OCI-LY3 (cell line): ENCODE measurements at regions not wholly inside any gene's neighbourhood (a gene's known extent, or its start where the extent isn't known, plus 50 kb on each side); places are given as distances from the start of the nearest gene placed in this dataset.

ENCODE experiments used
- H2AFZ ChIP-seq: fragments of 200-600, 300-600 bp; shearing (Covaris generic); 2 replicates; pipeline ENCODE4 v1.6.0; 2014; ENCODE audit warnings: antibody characterized with exemption, low read depth, low read length
- H3K27ac ChIP-seq: fragments of 200-600, 300-600 bp; sonication (generic); 2 replicates; pipeline ENCODE4 v1.5.1; 2014; ENCODE audit warnings: mild to moderate bottlenecking, low read length, moderate library complexity, mixed read lengths
- H3K27me3 ChIP-seq: fragments of 200-600, 300-600 bp; sonication (generic); 2 replicates; pipeline ENCODE4 v1.6.1; 2014; ENCODE audit warnings: low read depth, low read length, mixed read lengths
- H3K36me3 ChIP-seq: fragments of 200-600, 300-600 bp; sonication (generic); replicated peaks from 2 replicates; pipeline ENCODE3; 2014; ENCODE audit warnings: low read depth, low read length, mixed read lengths
- H3K4me1 ChIP-seq: fragments of 300-600, 200-600 bp; sonication (generic); 2 replicates; pipeline ENCODE4 v1.6.1; 2014; ENCODE audit warnings: low read length, mixed read lengths
- H3K4me2 ChIP-seq: fragments of 200-600, 300-600 bp; sonication (generic); 2 replicates; pipeline ENCODE4 v1.6.1; 2014; ENCODE audit warnings: low read length, mixed read lengths
- H3K4me3 ChIP-seq: fragments of 300-600, 200-600 bp; sonication (generic); 2 replicates; pipeline ENCODE4 v1.5.1; 2014; ENCODE audit warnings: antibody characterized with exemption, mild to moderate bottlenecking, low read length, moderate library complexity
- H3K79me2 ChIP-seq: fragments of 300-600, 200-600 bp; shearing (Covaris generic); 2 replicates; pipeline ENCODE4 v1.6.1; 2014; ENCODE audit warnings: mild to moderate bottlenecking, low read length, mixed read lengths
- H3K9ac ChIP-seq: fragments of 300-600, 200-600 bp; shearing (Covaris generic); 2 replicates; pipeline ENCODE4 v1.6.0; 2014; ENCODE audit warnings: mild to moderate bottlenecking, low read length, moderate library complexity
- H3K9me3 ChIP-seq: fragments of 200-600, 300-600 bp; shearing (Covaris generic); 2 replicates; pipeline ENCODE4 v1.6.1; 2014; ENCODE audit warnings: low read length, mixed read lengths; ENCODE audit not compliant: insufficient read depth
- H4K20me1 ChIP-seq: fragments of 200-600, 300-600 bp; sonication (generic); 2 replicates; pipeline ENCODE4 v1.6.1; 2016; ENCODE audit warnings: low read length, mixed read lengths; ENCODE audit not compliant: insufficient read depth
- CTCF ChIP-seq: fragments of 200-600, 300-600 bp; sonication (generic); IDR thresholded peaks from 2 replicates; pipeline ENCODE4 v1.5.1; 2014; ENCODE audit warnings: antibody characterized with exemption, low read length, low read depth
- EZH2phosphoT487 ChIP-seq: fragments of 200-600 bp; shearing (Covaris generic); IDR thresholded peaks from 2 replicates; pipeline ENCODE4 v1.6.1; 2018; ENCODE audit warnings: antibody characterized with exemption, mixed run types, low read depth

GRCh38 chr3:72111265-72112205 lies 326.6 kb upstream of the PROK2 start:
- Histone ChIP-seq H3K4me1 (no peaks in the 10 kb centered on the region), H3K9ac (no peak overlapping the region), H3K9me3 (no peaks in the 10 kb centered on the region), H3K4me2 (no peak overlapping the region), H3K36me3 (no peaks in the 10 kb centered on the region), H4K20me1 (peaks cover 4% of the 10 kb centered on the region; the same call in 1 of the 2 replicates), H3K79me2 (no peaks in the 10 kb centered on the region), H3K27me3 (peaks cover 92% of the 10 kb centered on the region), H3K27ac (no peak overlapping the region), H3K4me3 (no peak overlapping the region), H2AFZ (no peak overlapping the region)
- TF ChIP-seq EZH2phosphoT487 (no peak), CTCF (no peak)

- no peak overlapping the region for H3K4me2 ChIP-seq
- H3K27me3 ChIP-seq: peaks cover 91% of the 10 kb centered on the region
- no peak overlapping the region for H3K27ac ChIP-seq
- no peak overlapping the region for H3K4me3 ChIP-seq
- no peak overlapping the region for H2AFZ ChIP-seq
- H3K9ac ChIP-seq: no peak overlapping the region
- no peaks in the 10 kb centered on the region for H3K9me3 ChIP-seq
- no peaks in the 10 kb centered on the region for H3K79me2 ChIP-seq
- H3K36me3 ChIP-seq: no peaks in the 10 kb centered on the region
- TF ChIP-seq CTCF (no peak), EZH2phosphoT487 (no peak)
- H4K20me1 ChIP-seq: peaks cover 19% of the 10 kb centered on the region
- H3K4me1 ChIP-seq: no peaks in the 10 kb centered on the region
These were observed 324.6 kb upstream of the PROK2 start for GRCh38 chr3:72109327-72110259.

GRCh38 chr3:72105306-72105705 lies 320.4 kb upstream of the PROK2 start:
- no peak overlapping the region for H2AFZ ChIP-seq
- H3K36me3 ChIP-seq: no peaks in the 10 kb centered on the region

More at GRCh38 chr3:72105306-72105705, 320.4 kb upstream of the PROK2 start:
- H3K9ac ChIP-seq: no peak overlapping the region
- H3K27me3 ChIP-seq: peaks cover 81% of the 10 kb centered on the region
- peaks cover 38% of the 10 kb centered on the region for H4K20me1 ChIP-seq
- peaks cover 27% of the 10 kb centered on the region for H3K4me1 ChIP-seq
- no peak overlapping the region for H3K27ac ChIP-seq
- no peak for TF ChIP-seq CTCF
- TF ChIP-seq EZH2phosphoT487: no peak
- H3K9me3 ChIP-seq: no peaks in the 10 kb centered on the region
- no peak overlapping the region for H3K4me3 ChIP-seq
- H3K79me2 ChIP-seq: no peaks in the 10 kb centered on the region
- no peak overlapping the region for H3K4me2 ChIP-seq
